MM.1S (cell line): ENCODE measurements at regions not wholly inside any gene's neighbourhood (a gene's known extent, or its start where the extent isn't known, plus 50 kb on each side); places are given as distances from the start of the nearest gene placed in this dataset.

ENCODE experiments used
- DNase-seq: peaks from one replicate; pipeline ENCODE4 v3.0.0-alpha.2; 2015
- H2AFZ ChIP-seq: fragments of 300-600 bp; sonication (generic); 2 replicates; pipeline ENCODE4 v1.6.0; 2016; ENCODE audit warnings: antibody characterized with exemption, low read length
- H3F3A ChIP-seq: fragments of 300-600 bp; sonication (generic); 2 replicates; pipeline ENCODE4 v1.6.1; 2016; ENCODE audit warnings: mild to moderate bottlenecking, antibody characterized with exemption, low read length, moderate library complexity, mixed read lengths; ENCODE audit not compliant: insufficient read depth
- H3K27ac ChIP-seq: fragments of 300-600 bp; sonication (generic); 2 replicates; pipeline ENCODE4 v1.5.1; 2016; ENCODE audit warnings: mild to moderate bottlenecking, low read length
- H3K27me3 ChIP-seq: fragments of 300-600 bp; sonication (generic); replicated peaks from 2 replicates; pipeline ENCODE4 v1.6.0; 2016; ENCODE audit warnings: low read length; ENCODE audit not compliant: insufficient read depth
- H3K36me3 ChIP-seq: fragments of 300-600 bp; sonication (generic); replicated peaks from 2 replicates; pipeline ENCODE4 v1.6.1; 2016; ENCODE audit warnings: mild to moderate bottlenecking, low read length, mixed read lengths; ENCODE audit not compliant: insufficient read depth
- H3K4me1 ChIP-seq: fragments of 300-600 bp; sonication (generic); 2 replicates; pipeline ENCODE4 v1.6.1; 2016; ENCODE audit warnings: low read length, mixed read lengths
- H3K4me2 ChIP-seq: fragments of 300-600 bp; sonication (generic); 2 replicates; pipeline ENCODE4 v1.6.0; 2016; ENCODE audit warnings: low read depth, low read length
- H3K4me3 ChIP-seq: fragments of 300-600 bp; sonication (generic); 2 replicates; pipeline ENCODE4 v1.5.1; 2016; ENCODE audit warnings: low read length, mixed read lengths
- H3K79me2 ChIP-seq: fragments of 300-600 bp; sonication (generic); 2 replicates; pipeline ENCODE4 v1.6.1; 2016; ENCODE audit warnings: mixed run types, low read length, mixed read lengths
- H3K9ac ChIP-seq: fragments of 300-600 bp; sonication (generic); 2 replicates; pipeline ENCODE4 v1.6.1; 2016; ENCODE audit warnings: low read length, mixed read lengths
- H3K9me2 ChIP-seq: fragments of 300-600 bp; sonication (generic); replicated peaks from 2 replicates; pipeline ENCODE4 v1.6.1; 2016; ENCODE audit warnings: mild to moderate bottlenecking, low read length, mixed read lengths; ENCODE audit not compliant: insufficient read depth
- H3K9me3 ChIP-seq: fragments of 300-600 bp; sonication (generic); replicated peaks from 2 replicates; pipeline ENCODE4 v1.6.1; 2016; ENCODE audit warnings: mild to moderate bottlenecking, low read length, mixed read lengths; ENCODE audit not compliant: insufficient read depth
- H4K20me1 ChIP-seq: fragments of 300-600 bp; sonication (generic); 2 replicates; pipeline ENCODE4 v1.6.1; 2016; ENCODE audit warnings: mild to moderate bottlenecking, low read length, moderate library complexity, mixed read lengths; ENCODE audit not compliant: insufficient read depth
- EZH2 ChIP-seq: fragments of 300-600 bp; sonication (generic); optimal IDR thresholded peaks from 2 replicates; pipeline ENCODE3; 2017; ENCODE audit warnings: low read depth, mild to moderate bottlenecking, antibody characterized with exemption, low read length, mixed read lengths
- EZH2phosphoT487 ChIP-seq: fragments of 300-600 bp; sonication (generic); IDR thresholded peaks from 2 replicates; pipeline ENCODE4 v1.6.1; 2018; ENCODE audit warnings: antibody characterized with exemption, low read length
- TF ChIP-seq, protein P1 (sequence below): fragments of 300-600 bp; sonication (generic); IDR thresholded peaks from 2 replicates; pipeline ENCODE4 v1.5.1; 2016; ENCODE audit warnings: antibody characterized with exemption, low read length, mixed read lengths

DNA sequence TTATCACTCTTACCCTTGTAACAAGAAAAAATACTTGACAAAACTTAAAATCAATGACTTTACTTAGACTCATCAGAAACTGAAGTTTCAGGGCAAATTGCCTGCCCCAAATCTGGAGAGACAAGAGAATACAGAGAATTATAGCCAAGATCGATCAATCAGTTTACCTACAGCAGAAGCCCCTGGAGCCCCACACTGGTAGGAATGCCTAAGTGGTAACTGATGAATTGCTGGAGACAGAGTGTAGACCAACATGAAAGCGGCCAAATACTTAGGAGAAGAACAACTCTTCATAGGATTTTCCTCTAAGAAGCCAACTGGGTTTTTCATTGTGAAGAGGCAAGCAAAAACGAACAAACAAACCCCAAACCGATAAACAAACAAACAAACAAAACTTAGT is 1430.0 kb downstream of the EFNB2 start:
- no peaks in the 10 kb centered on the region for H3K9me2 ChIP-seq
- H3K36me3 ChIP-seq, result no peaks in the 10 kb centered on the region
- H3K79me2 ChIP-seq, result no peaks in the 10 kb centered on the region
- H3K27ac ChIP-seq, result no peak overlapping the region
- H3K4me3 ChIP-seq, result no peak overlapping the region
- no peaks in the 10 kb centered on the region for H3K9me3 ChIP-seq
- TF ChIP-seq, protein P1, sequence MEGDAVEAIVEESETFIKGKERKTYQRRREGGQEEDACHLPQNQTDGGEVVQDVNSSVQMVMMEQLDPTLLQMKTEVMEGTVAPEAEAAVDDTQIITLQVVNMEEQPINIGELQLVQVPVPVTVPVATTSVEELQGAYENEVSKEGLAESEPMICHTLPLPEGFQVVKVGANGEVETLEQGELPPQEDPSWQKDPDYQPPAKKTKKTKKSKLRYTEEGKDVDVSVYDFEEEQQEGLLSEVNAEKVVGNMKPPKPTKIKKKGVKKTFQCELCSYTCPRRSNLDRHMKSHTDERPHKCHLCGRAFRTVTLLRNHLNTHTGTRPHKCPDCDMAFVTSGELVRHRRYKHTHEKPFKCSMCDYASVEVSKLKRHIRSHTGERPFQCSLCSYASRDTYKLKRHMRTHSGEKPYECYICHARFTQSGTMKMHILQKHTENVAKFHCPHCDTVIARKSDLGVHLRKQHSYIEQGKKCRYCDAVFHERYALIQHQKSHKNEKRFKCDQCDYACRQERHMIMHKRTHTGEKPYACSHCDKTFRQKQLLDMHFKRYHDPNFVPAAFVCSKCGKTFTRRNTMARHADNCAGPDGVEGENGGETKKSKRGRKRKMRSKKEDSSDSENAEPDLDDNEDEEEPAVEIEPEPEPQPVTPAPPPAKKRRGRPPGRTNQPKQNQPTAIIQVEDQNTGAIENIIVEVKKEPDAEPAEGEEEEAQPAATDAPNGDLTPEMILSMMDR, result no peak
- no peak for TF ChIP-seq EZH2phosphoT487
- no peak for TF ChIP-seq EZH2
- H3K4me2 ChIP-seq, result no peak overlapping the region
- H3F3A ChIP-seq, result no peaks in the 10 kb centered on the region
- H3K9ac ChIP-seq, result no peak overlapping the region
- H3K27me3 ChIP-seq, result no peaks in the 10 kb centered on the region
- DNase-seq, result no peak
- no peaks in the 10 kb centered on the region for H3K4me1 ChIP-seq
- H4K20me1 ChIP-seq, result no peaks in the 10 kb centered on the region
- no peak overlapping the region for H2AFZ ChIP-seq

DNA sequence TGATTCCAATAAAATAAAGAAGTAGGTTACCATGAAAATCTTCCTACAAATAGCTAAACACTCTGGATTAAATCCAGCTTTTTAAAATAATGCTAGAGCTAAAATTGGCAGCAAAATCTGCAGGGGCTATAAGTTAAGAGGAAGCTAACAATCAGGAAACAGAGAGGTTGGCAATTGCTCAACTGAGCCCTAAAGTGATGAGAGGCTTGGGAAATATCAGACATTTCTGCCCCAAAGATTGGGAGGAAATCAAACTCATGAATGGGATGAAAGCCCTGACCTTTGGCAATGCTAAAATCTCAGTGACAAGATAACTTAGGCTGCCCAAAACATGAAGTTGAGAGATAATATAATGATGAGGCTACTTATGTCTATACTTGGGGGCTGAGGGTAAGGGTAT is 1437.9 kb downstream of the EFNB2 start:
- Histone ChIP-seq H3K4me1 (no peaks in the 10 kb centered on the region), H3K27ac (no peak overlapping the region), H3K9me3 (no peaks in the 10 kb centered on the region), H3K4me2 (no peak overlapping the region), H3F3A (no peaks in the 10 kb centered on the region), H3K9ac (no peak overlapping the region), H3K36me3 (no peaks in the 10 kb centered on the region), H3K4me3 (no peak overlapping the region), H4K20me1 (no peaks in the 10 kb centered on the region), H3K27me3 (no peaks in the 10 kb centered on the region), H3K79me2 (no peaks in the 10 kb centered on the region), H2AFZ (no peak overlapping the region), H3K9me2 (no peaks in the 10 kb centered on the region)
- no peak for DNase-seq
- TF ChIP-seq, protein P1, result no peak
- no peak for TF ChIP-seq EZH2phosphoT487
- TF ChIP-seq EZH2, result no peak

DNA sequence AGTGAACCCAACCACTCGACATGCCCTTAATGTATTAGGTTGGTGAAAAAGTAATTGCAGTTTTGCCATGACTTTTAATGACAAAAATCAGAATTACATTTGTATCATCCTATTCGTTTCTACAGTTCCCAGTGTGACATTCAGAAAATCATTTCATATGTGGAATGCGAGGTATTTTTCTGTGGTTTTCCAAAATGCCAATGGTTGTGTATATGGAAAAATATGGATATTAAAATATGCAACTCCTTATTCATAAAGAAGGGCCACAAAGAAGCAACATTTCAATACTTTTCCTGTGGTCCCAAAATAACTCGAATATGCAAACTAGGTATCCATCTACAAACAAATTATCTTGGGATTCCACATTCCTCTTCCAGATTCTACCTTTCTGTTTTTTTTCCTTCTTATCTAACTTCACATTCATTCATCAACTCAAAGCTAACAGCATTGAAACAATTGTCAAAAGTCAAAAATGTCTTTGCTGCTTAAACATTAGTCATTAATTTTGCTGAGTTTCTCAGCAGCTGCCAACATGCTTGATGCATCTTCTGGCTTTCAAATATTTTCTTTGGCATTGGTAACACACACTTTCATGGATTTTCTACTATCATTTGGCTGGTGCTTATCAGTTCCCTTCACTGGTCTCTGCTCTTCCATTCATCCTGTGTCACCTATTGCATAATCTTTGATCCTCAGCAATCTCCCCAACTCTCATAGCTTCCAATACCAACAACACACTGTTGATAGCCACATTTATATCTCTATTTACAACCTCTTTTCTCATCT is 1445.4 kb downstream of the EFNB2 start:
- H3K4me2 ChIP-seq, result no peak overlapping the region
- no peaks in the 10 kb centered on the region for H3K4me1 ChIP-seq
- no peaks in the 10 kb centered on the region for H3K27me3 ChIP-seq
- no peaks in the 10 kb centered on the region for H4K20me1 ChIP-seq
- no peak overlapping the region for H3K9ac ChIP-seq
- H3K9me2 ChIP-seq, result no peaks in the 10 kb centered on the region
- no peaks in the 10 kb centered on the region for H3K36me3 ChIP-seq
- H3K4me3 ChIP-seq, result no peak overlapping the region
- H3K27ac ChIP-seq, result no peak overlapping the region
- H3F3A ChIP-seq, result no peaks in the 10 kb centered on the region
- no peaks in the 10 kb centered on the region for H3K79me2 ChIP-seq
- H2AFZ ChIP-seq, result no peak overlapping the region
- no peak for DNase-seq
- no peaks in the 10 kb centered on the region for H3K9me3 ChIP-seq
- TF ChIP-seq, protein P1, result no peak
- TF ChIP-seq EZH2phosphoT487 (no peak), EZH2 (no peak)
